Transverse colon (tissue), 3 donors: ENCODE measurements at regions not wholly inside any gene's neighbourhood (a gene's known extent, or its start where the extent isn't known, plus 50 kb on each side); places are given as distances from the start of the nearest gene placed in this dataset.

ENCODE experiments used
- CTCF ChIP-seq, 5 experiments: fragments of 200-600 bp in 3 of 5; fragments of 450-650 bp in 2 of 5; sonication (generic) in 3 of 5; IDR thresholded peaks; 1 replicate in 2 of 5; 2 replicates in 3 of 5; pipeline ENCODE4 v1.5.1; 2016 to 2017; ENCODE audit warnings: antibody characterized with exemption in 5 of 5, inconsistent platforms in 3 of 5, mild to moderate bottlenecking in 2 of 5, moderate library complexity in 1 of 5
- EP300 ChIP-seq: sonication (generic); formaldehyde crosslinking; IDR thresholded peaks from one replicate; pipeline ENCODE4 v1.6.1; 2017; ENCODE audit warnings: antibody characterized with exemption, low read depth
- POLR2A ChIP-seq: fragments of 450-650 bp; IDR thresholded peaks from one replicate; pipeline ENCODE4 v1.6.1; 2016; ENCODE audit warnings: antibody characterized with exemption, mild to moderate bottlenecking, moderate library complexity

GRCh38 chr17:79349506-79350400, 261.1 kb downstream of the RBFOX3 start:
- TF ChIP-seq CTCF (IDR thresholded peaks at IDR 0.05) (no peak), POLR2A (no peak), EP300 (no peak)
